GM21367 (cell line): ENCODE measurements at regions not wholly inside any gene's neighbourhood (a gene's known extent, or its start where the extent isn't known, plus 50 kb on each side); places are given as distances from the start of the nearest gene placed in this dataset.

Experiments used
- ATAC-seq: cut with Tn5 transposase; IDR thresholded peaks from one replicate; pipeline ENCODE4 v1.9.1; 2021; ENCODE audit not compliant: unreplicated experiment

GRCh38 chr2:65551528-65551927 is 119.1 kb upstream of the SPRED2 start:
- ATAC-seq: no peak

- ATAC-seq: no peak
These were observed 117.8 kb upstream of the SPRED2 start for GRCh38 chr2:65550246-65550645.

GRCh38 chr2:65549631-65550030 is 117.2 kb upstream of the SPRED2 start:
- no peak for ATAC-seq

GRCh38 chr2:65549257-65549627 is 116.8 kb upstream of the SPRED2 start:
- ATAC-seq: no peak

- ATAC-seq: no peak
These were observed 116.3 kb upstream of the SPRED2 start for GRCh38 chr2:65548576-65549256.

- no peak for ATAC-seq
These were observed 115.7 kb upstream of the SPRED2 start for GRCh38 chr2:65548064-65548463.

- no peak for ATAC-seq
These were observed 113.7 kb upstream of the SPRED2 start for GRCh38 chr2:65545837-65546805.

- ATAC-seq: no peak
These were observed 109.4 kb upstream of the SPRED2 start for GRCh38 chr2:65541773-65542172.

GRCh38 chr2:65539633-65540032 is 107.2 kb upstream of the SPRED2 start:
- no peak for ATAC-seq

GRCh38 chr2:65537651-65538385 is 105.4 kb upstream of the SPRED2 start:
- no peak for ATAC-seq

GRCh38 chr2:65536596-65536995 is 104.2 kb upstream of the SPRED2 start:
- peak; percentile 78 for ATAC-seq

GRCh38 chr2:65532937-65533336 is 100.5 kb upstream of the SPRED2 start:
- no peak for ATAC-seq

- ATAC-seq: no peak
These were observed 99.9 kb upstream of the SPRED2 start for GRCh38 chr2:65532326-65532725.

GRCh38 chr2:65530547-65531320 is 98.3 kb upstream of the SPRED2 start:
- no peak for ATAC-seq

GRCh38 chr2:65529419-65529818 is 97.0 kb upstream of the SPRED2 start:
- ATAC-seq: no peak

GRCh38 chr2:65528241-65528574 is 95.8 kb upstream of the SPRED2 start:
- no peak for ATAC-seq

- ATAC-seq: no peak
These were observed 95.2 kb upstream of the SPRED2 start for GRCh38 chr2:65527451-65528240.

GRCh38 chr2:65525616-65526231 is 93.3 kb upstream of the SPRED2 start:
- ATAC-seq: no peak

GRCh38 chr2:65522922-65523321 is 90.5 kb upstream of the SPRED2 start:
- no peak for ATAC-seq

- no peak for ATAC-seq
These were observed 86.4 kb upstream of the SPRED2 start for GRCh38 chr2:65518751-65519150.
